Cardiac muscle cell (in vitro differentiated cells and primary cell): ENCODE measurements at regions not wholly inside any gene's neighbourhood (a gene's known extent, or its start where the extent isn't known, plus 50 kb on each side); places are given as distances from the start of the nearest gene placed in this dataset.
A peak's percentile ranks its signal among the peaks of the same experiment; 100 is the strongest.

ENCODE experiments used
- DNase-seq, 2 donors: peaks; one replicate each; pipeline versions ENCODE4 v3.0.0 to v3.0.0-alpha.2; 2010 to 2017; ENCODE audit warnings: low read depth in 1 of 2, low spot score in 1 of 2
- H3K27ac ChIP-seq: fragments of 200-600 bp; sonication (generic); 2 replicates; pipeline ENCODE4 v1.5.1; 2016
- H3K27me3 ChIP-seq: fragments of 200-600 bp; sonication (generic); 2 replicates; pipeline ENCODE4 v1.6.0; 2016; ENCODE audit warnings: control low read depth
- H3K36me3 ChIP-seq: fragments of 200-600 bp; sonication (generic); 2 replicates; pipeline ENCODE4 v1.5.1; 2016; ENCODE audit warnings: control low read depth
- H3K4me1 ChIP-seq: fragments of 200-600 bp; sonication (generic); 2 replicates; pipeline ENCODE4 v1.8.1; 2017; ENCODE audit warnings: low read depth, mild to moderate bottlenecking, mixed run types
- H3K4me3 ChIP-seq: fragments of 200-600 bp; sonication (generic); 2 replicates; pipeline ENCODE4 v1.5.1; 2016; ENCODE audit warnings: mild to moderate bottlenecking
- H3K9me3 ChIP-seq: fragments of 200-600 bp; sonication (generic); 2 replicates; pipeline ENCODE4 v1.5.1; 2017; ENCODE audit warnings: low read depth, mild to moderate bottlenecking, control low read depth
- CTCF ChIP-seq: IDR thresholded peaks from 2 replicates; pipeline ENCODE4 v1.5.1; 2012; ENCODE audit warnings: low read depth, mild to moderate bottlenecking, low read length

- Histone ChIP-seq H3K36me3 (no peaks in the 10 kb centered on the region), H3K9me3 (no peaks in the 10 kb centered on the region), H3K27me3 (no peaks in the 10 kb centered on the region), H3K27ac (peak overlapping the region; percentile 38), H3K4me1 (peaks cover 5% of the 10 kb centered on the region), H3K4me3 (no peak overlapping the region)
- TF ChIP-seq CTCF, result no peak
- peak in 1 of 2 donors; percentile 69 for DNase-seq
Measured at GRCh38 chr7:17556247-17556956, 257.9 kb downstream of the AHR start.

GRCh38 chr7:17557251-17557671 lies 258.8 kb downstream of the AHR start:
- no peak overlapping the region for H3K4me3 ChIP-seq
- no peak overlapping the region for H3K27ac ChIP-seq
- DNase-seq, result peak in 1 of 2 donors; percentile 47
- H3K4me1 ChIP-seq, result peaks cover 5% of the 10 kb centered on the region
- H3K9me3 ChIP-seq, result no peaks in the 10 kb centered on the region
- no peaks in the 10 kb centered on the region for H3K27me3 ChIP-seq
- no peak for TF ChIP-seq CTCF
- no peaks in the 10 kb centered on the region for H3K36me3 ChIP-seq

- no peak for DNase-seq
- no peaks in the 10 kb centered on the region for H3K27me3 ChIP-seq
- peaks cover 5% of the 10 kb centered on the region for H3K4me1 ChIP-seq
- TF ChIP-seq CTCF, result no peak
- H3K9me3 ChIP-seq, result no peaks in the 10 kb centered on the region
- H3K27ac ChIP-seq, result no peak overlapping the region
- H3K4me3 ChIP-seq, result no peak overlapping the region
- H3K36me3 ChIP-seq, result no peaks in the 10 kb centered on the region
Measured at GRCh38 chr7:17558135-17558534, 259.7 kb downstream of the AHR start.

- H3K9me3 ChIP-seq, result no peaks in the 10 kb centered on the region
- TF ChIP-seq CTCF, result no peak
- no peak for DNase-seq
- H3K4me3 ChIP-seq, result no peak overlapping the region
- no peaks in the 10 kb centered on the region for H3K36me3 ChIP-seq
- no peak overlapping the region for H3K27ac ChIP-seq
- H3K4me1 ChIP-seq, result peaks cover 5% of the 10 kb centered on the region
- no peaks in the 10 kb centered on the region for H3K27me3 ChIP-seq
Measured at GRCh38 chr7:17558558-17559332, 260.3 kb downstream of the AHR start.

GRCh38 chr7:17559388-17559787 lies 260.9 kb downstream of the AHR start:
- no peak overlapping the region for H3K27ac ChIP-seq
- no peaks in the 10 kb centered on the region for H3K36me3 ChIP-seq
- TF ChIP-seq CTCF, result no peak
- no peak overlapping the region for H3K4me3 ChIP-seq
- H3K27me3 ChIP-seq, result no peaks in the 10 kb centered on the region
- DNase-seq, result no peak
- H3K9me3 ChIP-seq, result no peaks in the 10 kb centered on the region
- peaks cover 5% of the 10 kb centered on the region for H3K4me1 ChIP-seq
